ENCODE measurements at regions not wholly inside any gene's neighbourhood (a gene's known extent, or its start where the extent isn't known, plus 50 kb on each side); places are given as distances from the start of the nearest gene placed in this dataset.

- no peaks in the 10 kb centered on the region for H3K36me3 ChIP-seq (ENCODE audit: insufficient read depth, low read length)
- TF ChIP-seq CTCF (IDR thresholded peaks at IDR 0.05; ENCODE audit: extremely low read depth, low read depth, low read length), result no peak
- H4K20me1 ChIP-seq (ENCODE audit: insufficient read depth, low read length), result no peaks in the 10 kb centered on the region
- no peaks in the 10 kb centered on the region for H3K4me1 ChIP-seq (ENCODE audit: insufficient read depth, low read length)
- H3K79me2 ChIP-seq (ENCODE audit: insufficient read depth, low read length), result no peaks in the 10 kb centered on the region
- no peak overlapping the region for H3K4me2 ChIP-seq (ENCODE audit: insufficient read depth, low read length)
- no peak for DNase-seq (ENCODE audit: insufficient read length, low spot score, missing footprints)
- no peak overlapping the region for H3K27ac ChIP-seq (ENCODE audit: low read depth, low read length)
- H3K4me3 ChIP-seq (ENCODE audit: insufficient read depth, low read length), result no peak overlapping the region
- H3K9me3 ChIP-seq (ENCODE audit: low read depth, low read length), result peaks cover 2% of the 10 kb centered on the region
- H2AFZ ChIP-seq (ENCODE audit: low read length), result no peak overlapping the region
- H3K27me3 ChIP-seq (ENCODE audit: insufficient read depth, low read length), result no peaks in the 10 kb centered on the region
Observed at GRCh38 chr4:180207921-180208320, 2035.3 kb upstream of the TENM3 start.

GRCh38 chr4:180217070-180217469 is 2026.1 kb upstream of the TENM3 start:
- no peaks in the 10 kb centered on the region for H4K20me1 ChIP-seq (ENCODE audit: insufficient read depth, low read length)
- H3K79me2 ChIP-seq (ENCODE audit: insufficient read depth, low read length), result no peaks in the 10 kb centered on the region
- no peaks in the 10 kb centered on the region for H3K27me3 ChIP-seq (ENCODE audit: insufficient read depth, low read length)
- no peak overlapping the region for H3K4me2 ChIP-seq (ENCODE audit: insufficient read depth, low read length)
- H3K4me1 ChIP-seq (ENCODE audit: insufficient read depth, low read length), result no peaks in the 10 kb centered on the region
- H3K27ac ChIP-seq (ENCODE audit: low read depth, low read length), result no peak overlapping the region
- H3K36me3 ChIP-seq (ENCODE audit: insufficient read depth, low read length), result no peaks in the 10 kb centered on the region
- no peak for DNase-seq (ENCODE audit: insufficient read length, low spot score, missing footprints)
- H3K4me3 ChIP-seq (ENCODE audit: insufficient read depth, low read length), result no peak overlapping the region
- TF ChIP-seq CTCF (IDR thresholded peaks at IDR 0.05; ENCODE audit: extremely low read depth, low read depth, low read length), result no peak
- H3K9me3 ChIP-seq (ENCODE audit: low read depth, low read length), result no peaks in the 10 kb centered on the region
- no peak overlapping the region for H2AFZ ChIP-seq (ENCODE audit: low read length)

GRCh38 chr4:180219080-180219479 is 2024.1 kb upstream of the TENM3 start:
- Histone ChIP-seq H3K79me2 (ENCODE audit: insufficient read depth, low read length) (no peaks in the 10 kb centered on the region), H3K4me1 (ENCODE audit: insufficient read depth, low read length) (no peaks in the 10 kb centered on the region), H2AFZ (ENCODE audit: low read length) (no peak overlapping the region), H3K27me3 (ENCODE audit: insufficient read depth, low read length) (no peaks in the 10 kb centered on the region), H4K20me1 (ENCODE audit: insufficient read depth, low read length) (no peaks in the 10 kb centered on the region), H3K9me3 (ENCODE audit: low read depth, low read length) (no peaks in the 10 kb centered on the region), H3K4me3 (ENCODE audit: insufficient read depth, low read length) (no peak overlapping the region), H3K36me3 (ENCODE audit: insufficient read depth, low read length) (no peaks in the 10 kb centered on the region), H3K4me2 (ENCODE audit: insufficient read depth, low read length) (no peak overlapping the region), H3K27ac (ENCODE audit: low read depth, low read length) (no peak overlapping the region)
- no peak for DNase-seq (ENCODE audit: insufficient read length, low spot score, missing footprints)
- TF ChIP-seq CTCF (IDR thresholded peaks at IDR 0.05; ENCODE audit: extremely low read depth, low read depth, low read length), result no peak

GRCh38 chr4:180225977-180226376 is 2017.2 kb upstream of the TENM3 start:
- Histone ChIP-seq H3K36me3 (ENCODE audit: insufficient read depth, low read length) (no peaks in the 10 kb centered on the region), H2AFZ (ENCODE audit: low read length) (no peak overlapping the region)

More at GRCh38 chr4:180225977-180226376, 2017.2 kb upstream of the TENM3 start:
- DNase-seq (ENCODE audit: insufficient read length, low spot score, missing footprints), result no peak
- no peaks in the 10 kb centered on the region for H3K9me3 ChIP-seq (ENCODE audit: low read depth, low read length)
- H3K79me2 ChIP-seq (ENCODE audit: insufficient read depth, low read length), result no peaks in the 10 kb centered on the region
- no peaks in the 10 kb centered on the region for H3K27me3 ChIP-seq (ENCODE audit: insufficient read depth, low read length)
- no peak overlapping the region for H3K4me3 ChIP-seq (ENCODE audit: insufficient read depth, low read length)
- no peak for TF ChIP-seq CTCF (IDR thresholded peaks at IDR 0.05; ENCODE audit: extremely low read depth, low read depth, low read length)
- H3K27ac ChIP-seq (ENCODE audit: low read depth, low read length), result no peak overlapping the region
- no peak overlapping the region for H3K4me2 ChIP-seq (ENCODE audit: insufficient read depth, low read length)
- no peaks in the 10 kb centered on the region for H4K20me1 ChIP-seq (ENCODE audit: insufficient read depth, low read length)
- H3K4me1 ChIP-seq (ENCODE audit: insufficient read depth, low read length), result no peaks in the 10 kb centered on the region
